CD1c-positive myeloid dendritic cell (primary cell): ENCODE measurements at regions not wholly inside any gene's neighbourhood (a gene's known extent, or its start where the extent isn't known, plus 50 kb on each side); places are given as distances from the start of the nearest gene placed in this dataset.

Experiments
- DNase-seq: peaks from one replicate; pipeline ENCODE4 v3.0.0-alpha.2; 2016; ENCODE audit errors: extremely low spot score

DNA sequence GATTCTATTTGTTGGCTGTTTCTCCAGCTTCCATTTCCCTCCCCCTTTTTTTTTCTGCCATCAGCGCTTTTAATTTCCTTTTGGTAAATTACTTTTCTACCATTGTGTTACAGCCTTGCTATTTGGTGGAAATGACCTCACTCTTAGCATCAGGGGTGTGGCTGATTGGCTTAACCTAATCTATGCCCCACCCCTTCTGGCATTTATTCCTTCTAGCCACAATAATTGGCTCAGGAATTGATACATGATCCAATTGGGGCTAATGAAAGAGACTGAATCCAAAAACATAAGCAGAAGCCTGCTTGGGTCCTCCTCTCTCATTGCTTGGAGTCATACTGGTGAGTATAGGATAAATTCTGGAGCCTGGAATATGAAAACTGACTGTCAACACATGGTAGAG, 402.4 kb upstream of the LRRC4C start:
- no peak for DNase-seq

DNA sequence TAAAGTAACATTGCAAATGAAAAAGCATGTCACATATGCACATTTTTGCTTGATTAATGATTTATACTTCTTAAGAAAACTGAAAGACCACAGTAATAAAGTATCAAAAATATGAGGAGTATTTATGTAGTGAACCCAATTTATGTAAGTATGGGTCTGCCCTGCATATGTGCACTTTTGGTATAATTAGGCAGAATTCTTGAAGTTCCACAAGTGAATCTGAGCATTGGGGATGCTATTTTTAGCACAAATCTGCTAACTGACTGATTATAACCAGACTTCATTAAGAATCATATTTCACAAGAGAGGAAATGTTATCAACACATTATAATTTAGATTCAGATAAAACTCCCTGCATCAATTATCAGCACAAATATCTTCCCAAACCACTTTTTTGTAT, 407.1 kb upstream of the LRRC4C start:
- DNase-seq = no peak

DNA sequence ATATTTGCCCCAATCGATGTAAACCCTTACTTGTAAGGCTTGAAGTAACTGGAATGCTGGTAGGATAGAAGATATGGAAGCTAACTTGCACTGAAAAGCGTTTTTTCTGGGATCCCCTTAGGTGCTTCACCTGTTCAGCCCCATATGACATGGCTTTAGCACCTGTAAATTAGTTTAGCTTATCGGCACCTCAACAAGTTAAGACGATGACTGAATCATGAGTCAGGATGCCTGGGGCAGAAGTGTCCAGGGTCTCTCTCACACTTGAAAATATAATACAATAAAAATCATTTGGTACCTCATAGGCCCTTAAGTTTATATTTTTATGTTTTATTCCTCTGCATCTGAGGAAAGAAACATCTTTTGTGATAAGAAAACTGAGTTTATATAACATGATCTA, 409.2 kb upstream of the LRRC4C start:
- DNase-seq = no peak

DNA sequence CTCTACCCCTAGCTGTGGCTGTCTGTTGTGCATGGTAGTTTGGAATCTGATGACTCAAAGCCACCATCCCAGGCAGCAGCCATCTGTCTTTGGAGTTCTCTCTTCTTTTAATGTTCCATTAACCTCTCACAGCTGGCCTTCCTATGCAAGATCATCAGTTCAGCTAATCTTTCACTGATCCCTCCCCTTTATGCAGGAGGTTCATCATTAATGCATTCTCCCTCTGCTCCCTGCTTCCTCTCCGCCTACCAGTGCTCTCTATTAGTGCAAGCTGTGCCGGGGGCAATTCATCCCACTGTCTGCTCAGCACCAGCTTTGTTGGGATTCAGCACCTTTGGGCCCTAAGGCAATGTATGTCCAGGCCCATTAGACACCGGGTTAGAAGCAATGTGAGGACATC, 413.0 kb upstream of the LRRC4C start:
- DNase-seq = no peak

DNA sequence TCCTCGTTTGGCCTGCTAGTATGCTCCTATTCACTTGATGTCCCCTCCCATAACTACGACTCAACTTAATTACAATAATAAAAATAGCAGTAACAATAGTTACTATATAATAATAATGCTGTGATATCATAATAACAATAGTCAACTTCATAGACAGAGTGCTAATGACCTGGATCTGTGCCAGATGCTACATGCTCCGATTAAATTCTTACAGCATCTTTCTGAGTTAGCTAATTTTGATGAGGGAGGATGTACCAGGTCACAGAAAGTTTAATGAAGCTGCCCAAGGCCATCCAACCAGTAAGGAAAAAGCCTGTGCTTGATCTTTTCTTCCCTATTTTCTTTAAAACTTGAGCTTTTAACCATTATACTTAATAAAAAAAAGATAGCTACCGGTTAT, 413.4 kb upstream of the LRRC4C start:
- no peak for DNase-seq

DNA sequence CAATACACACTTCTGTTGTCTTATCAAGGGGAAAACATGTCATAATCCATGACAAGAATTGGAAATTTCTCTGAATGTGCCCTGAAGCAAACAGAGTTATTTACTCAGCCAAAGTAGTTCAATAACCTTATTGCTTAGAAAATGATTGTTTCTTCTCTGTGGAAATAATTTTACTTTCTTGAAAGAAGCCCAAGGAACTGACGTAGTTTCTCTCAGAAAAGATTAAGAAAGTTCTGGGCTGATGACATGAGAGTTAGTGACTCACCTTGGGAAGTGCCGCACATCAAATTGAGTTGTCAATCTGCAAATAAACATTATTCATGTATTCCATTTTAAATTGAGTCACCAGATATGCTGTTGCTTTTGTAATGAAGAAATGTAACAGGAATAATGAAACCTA, 418.6 kb upstream of the LRRC4C start:
- DNase-seq = no peak

DNA sequence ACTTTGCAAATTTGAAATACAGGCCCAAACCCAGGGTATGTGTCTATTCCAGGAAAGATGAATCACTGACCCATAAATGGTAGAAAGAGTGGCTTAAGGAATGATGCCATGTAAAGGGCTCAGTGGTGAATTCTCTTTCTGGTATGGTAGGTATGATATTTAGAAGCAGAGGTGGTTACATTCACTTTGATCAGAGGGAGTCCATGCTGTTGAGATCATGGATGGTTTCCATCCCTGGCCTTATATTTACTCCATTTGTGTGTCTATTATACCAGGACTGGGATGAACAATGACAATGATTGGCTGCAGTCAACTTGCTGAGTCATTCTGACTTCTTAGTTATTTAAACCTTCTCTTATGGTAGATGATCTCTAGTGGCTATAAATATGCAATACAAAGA, 419.8 kb upstream of the LRRC4C start:
- DNase-seq = no peak

DNA sequence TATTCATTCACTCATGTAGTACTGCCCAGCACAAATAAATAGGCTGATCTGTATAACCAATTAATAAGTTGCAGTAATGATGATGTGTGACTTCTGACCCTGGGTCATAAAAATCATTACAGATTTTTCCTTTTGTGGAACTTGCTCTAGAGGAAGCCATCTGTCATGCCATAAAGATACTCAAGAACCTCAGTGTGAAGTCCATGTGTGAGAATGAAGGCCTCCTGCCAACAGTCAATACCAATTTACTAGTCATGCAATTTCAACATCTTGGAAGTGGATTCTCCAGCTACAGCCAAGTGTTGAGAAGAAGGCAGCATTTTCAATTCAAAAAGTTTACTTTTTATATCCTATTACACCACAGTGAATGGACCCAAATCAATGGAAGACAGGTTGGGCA, 435.6 kb upstream of the LRRC4C start:
- no peak for DNase-seq

DNA sequence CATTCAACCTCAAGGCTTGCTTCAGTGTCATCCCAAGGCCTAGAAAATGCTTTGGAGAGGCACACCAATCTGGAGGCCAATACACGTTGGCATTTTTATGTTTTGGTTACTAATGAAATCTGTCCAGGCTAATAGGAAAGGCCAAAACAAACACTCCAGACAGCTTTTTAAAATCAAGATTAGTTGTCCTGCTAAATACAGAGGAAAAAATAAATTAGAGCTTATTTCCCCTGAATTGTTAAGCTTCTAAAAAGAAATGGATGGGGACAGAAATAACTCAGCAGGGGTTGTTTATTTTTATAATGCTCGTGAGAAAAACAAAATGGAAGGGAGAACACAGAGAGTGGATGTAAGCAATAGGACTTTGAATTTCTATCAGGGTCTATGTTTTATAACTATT, 438.5 kb upstream of the LRRC4C start:
- no peak for DNase-seq

DNA sequence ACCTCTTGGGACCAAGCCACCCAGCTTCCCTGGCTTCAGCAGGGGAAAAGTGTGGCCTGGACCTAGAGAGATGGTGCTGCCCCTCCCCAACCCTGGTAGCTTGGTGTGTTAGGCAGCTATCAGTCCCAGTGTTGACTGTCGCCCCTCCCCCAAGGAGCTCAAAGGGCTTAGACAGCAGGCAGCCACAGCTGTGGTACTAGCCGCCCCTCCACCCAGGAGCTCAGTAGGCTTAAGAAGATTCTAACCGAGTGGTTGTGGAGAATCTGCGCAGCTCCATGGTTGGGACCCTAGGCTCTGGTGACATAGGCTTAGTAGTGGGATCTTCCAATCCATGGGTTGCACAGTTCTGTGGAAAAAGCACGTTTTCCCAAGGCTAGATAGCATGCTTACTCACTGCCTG, 458.4 kb upstream of the LRRC4C start:
- no peak for DNase-seq

DNA sequence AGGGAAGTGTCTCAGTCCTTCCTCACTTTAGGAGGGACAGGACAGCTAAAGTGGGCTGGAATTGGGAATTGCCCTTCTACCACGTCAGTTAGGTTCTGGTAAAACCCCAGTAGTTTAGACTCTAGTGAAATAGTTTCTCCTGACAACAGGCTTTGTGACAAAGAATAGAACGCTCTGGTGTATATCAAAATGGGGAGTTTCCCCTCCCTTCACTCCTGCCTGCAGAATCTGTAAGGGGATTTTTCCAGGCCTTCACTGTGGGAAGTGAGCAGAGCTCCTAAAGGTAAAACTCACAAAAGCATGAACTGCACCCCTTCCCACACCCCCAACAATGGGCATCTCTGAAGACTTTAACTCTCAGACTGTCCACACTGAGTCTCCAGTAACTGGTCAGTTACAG, 460.9 kb upstream of the LRRC4C start:
- no peak for DNase-seq

DNA sequence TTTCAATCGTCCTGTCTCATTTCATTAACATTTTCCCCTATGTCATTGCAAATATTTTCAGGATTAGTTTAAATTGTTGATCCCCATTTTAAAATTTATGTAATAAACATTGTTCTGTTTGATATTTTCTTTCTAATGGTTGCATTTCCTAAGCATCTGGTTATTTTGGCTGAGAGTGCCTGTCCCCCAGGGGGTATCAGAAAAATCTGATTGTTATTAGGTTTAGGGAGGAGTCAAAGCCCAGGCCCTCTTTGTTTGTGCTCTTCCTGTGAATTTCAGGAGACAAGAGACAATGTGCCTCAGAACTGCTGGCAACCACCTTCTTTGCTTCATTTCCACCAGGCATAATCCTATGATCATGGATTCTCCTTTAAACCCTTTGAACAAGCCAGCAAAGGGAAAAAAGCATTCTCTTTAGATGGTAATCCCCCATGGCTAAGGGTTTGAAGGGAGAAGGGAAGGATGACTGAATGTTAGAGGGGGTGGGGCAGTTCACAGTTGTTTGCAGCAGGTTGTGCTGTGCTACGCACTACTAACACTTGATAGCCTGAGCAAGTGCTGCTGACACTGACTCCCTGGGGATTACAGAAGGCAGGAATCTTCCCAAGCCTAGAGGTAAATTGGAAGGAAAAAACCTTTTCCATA, 462.4 kb upstream of the LRRC4C start:
- DNase-seq = no peak

DNA sequence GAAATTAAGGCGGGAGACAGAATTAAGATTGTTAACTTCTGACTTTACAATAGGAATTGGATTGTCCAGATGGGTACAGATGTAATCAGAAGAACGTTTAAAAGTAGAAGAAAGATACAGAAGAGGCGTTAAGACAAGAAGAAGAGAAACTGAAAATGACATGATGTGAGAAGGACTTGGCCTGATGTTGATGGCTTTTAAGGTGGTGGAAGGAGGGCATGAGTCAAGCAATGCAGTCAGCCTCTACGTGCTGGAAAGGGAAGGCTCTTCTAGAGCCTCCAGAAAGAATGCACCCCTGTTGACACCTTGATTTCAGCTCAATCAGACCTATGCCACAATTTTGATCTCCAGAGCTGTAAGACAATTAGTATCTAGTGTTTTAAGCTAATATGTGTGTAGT, 466.9 kb upstream of the LRRC4C start:
- DNase-seq = no peak

DNA sequence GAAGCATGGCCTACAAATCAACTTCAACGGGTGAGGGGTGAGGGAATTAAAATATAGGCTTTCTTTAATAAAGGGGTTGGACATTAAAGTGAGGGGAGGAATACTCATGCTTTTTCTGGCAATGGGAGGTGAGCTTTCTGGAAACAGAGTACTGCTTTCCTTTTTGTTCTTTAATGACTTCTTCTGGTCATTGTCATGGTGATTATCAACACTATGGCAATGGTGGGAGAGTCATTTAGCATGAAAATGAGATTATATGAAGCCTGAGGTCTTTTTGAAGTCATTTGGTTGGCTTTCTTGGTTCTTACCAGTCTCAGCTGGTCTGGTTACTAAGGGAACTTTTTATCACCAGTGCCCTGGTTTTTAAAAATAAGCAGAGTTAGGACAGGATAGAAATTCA, 475.8 kb upstream of the LRRC4C start:
- DNase-seq = no peak

DNA sequence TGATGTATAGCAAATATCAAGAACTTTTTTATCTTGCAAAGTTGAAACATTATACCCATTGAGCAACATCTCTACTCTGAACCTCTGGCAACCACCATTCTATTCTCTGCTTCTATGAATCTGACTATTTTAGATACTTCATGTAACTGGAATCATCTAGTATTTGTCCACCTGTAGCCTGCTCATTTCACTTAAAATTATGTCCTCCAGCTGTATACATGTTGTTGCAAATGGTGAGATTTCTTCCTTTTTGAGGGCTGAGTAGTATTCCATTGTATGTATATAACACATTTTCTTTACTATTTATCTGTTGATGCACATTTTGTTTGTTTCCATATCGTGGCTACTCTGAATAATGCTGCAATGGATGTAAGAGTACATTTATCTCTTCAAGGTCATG, 476.3 kb upstream of the LRRC4C start:
- DNase-seq = no peak

DNA sequence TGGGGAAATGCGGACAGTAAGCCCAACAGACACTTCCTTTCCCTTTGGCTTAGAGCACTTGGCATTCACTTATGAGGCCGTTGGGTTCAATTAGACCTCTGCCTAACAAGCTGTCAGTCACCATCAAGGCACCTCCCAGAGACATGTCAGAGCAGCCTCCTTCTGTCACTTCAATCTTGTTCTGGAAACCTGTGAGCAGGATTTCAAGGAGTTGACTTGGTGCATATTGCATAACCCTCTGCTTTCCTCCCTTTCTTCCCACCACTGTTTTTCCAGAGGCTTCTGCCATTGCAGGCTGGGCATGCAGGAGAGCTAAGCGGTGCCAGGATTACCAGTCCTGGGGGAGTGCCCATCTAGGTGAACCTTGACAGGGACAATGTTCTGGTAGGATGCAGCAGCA, 484.2 kb upstream of the LRRC4C start:
- no peak for DNase-seq

DNA sequence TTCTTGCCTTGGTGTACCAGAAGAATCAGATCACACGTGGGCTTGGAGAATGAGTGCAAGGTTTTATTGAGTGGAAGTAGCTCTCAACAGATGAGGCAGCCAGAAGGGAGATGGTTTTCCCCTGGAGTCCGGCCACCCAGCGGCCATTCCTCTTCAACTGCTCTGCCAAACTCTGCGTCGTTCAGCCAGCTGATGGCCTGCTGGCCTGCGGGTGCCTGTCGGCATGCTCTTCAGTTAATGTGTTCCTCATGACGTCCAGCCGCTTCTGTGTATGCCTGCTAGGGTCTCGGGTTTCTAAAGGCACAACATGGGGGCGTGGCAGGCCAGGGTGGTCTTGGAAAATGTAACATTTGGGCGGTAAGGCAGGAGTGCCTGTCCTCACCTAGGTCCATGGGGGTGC, 487.9 kb upstream of the LRRC4C start:
- no peak for DNase-seq

DNA sequence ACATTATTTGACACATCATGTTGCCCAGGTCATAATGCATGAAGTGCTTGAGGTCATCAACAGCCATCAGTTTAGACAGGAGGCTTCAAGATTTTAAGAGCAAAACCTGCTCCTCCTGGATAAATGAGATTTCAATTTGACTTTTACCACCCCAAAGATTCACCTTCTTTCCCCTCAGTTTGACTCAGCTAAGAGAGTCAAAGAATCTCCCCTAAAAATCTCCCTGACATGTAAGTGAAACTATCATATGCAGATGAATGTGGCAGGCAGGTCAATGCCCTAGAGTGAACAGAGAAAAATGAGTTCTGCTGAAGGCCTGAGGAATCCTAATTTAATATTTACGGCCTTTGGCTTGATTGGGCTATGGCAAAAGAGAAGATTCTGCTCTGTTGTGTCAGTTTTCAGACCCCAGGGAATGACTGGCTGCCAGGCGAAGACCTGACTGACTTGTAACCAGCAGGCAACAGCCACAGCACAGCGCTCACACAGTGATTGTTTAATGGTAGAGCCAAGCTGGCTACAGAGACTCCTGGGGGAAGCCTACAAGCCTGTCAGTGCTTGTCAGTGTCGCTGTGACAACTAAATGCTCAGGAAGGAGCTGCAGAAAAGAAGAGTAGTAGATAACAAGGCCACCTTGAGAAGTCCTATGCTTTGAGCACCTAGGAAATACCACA, 491.2 kb upstream of the LRRC4C start:
- DNase-seq = no peak

DNA sequence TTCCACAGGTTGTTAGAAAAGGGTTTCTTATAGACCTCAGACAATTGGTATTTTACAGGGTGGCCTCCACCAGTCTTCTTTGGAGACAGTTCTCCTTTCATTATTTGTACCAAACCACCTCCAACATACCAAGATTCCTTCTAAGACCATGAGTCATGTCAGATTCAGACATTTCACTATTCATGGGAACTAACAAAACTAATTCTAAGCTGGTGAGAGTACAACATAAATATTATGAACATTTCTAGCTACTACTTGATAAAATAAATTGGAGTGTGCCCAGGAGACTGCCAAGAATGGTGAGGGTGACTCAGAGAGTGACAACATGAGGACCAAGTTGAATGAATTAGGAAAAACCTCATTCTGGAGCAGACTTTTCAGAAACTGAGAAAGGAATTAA, 494.6 kb upstream of the LRRC4C start:
- DNase-seq = no peak

DNA sequence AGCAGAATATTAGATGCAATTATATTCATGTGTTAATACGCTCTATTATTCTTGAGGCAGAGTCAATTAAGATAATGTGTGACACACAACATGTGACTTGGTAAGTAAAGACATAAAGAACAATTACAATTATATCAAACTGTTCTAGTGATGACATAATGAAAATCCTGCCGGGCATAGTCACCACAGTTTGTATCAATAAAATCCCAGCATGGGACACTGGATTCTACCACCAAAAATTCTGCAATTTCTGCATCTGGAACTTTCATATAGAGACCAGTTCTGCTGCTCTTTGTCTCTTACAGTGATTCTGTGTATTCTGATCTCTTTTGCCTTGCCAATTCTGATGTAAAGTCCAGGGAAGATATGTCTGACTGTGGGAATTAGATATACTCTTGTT, 495.6 kb upstream of the LRRC4C start:
- DNase-seq = no peak

DNA sequence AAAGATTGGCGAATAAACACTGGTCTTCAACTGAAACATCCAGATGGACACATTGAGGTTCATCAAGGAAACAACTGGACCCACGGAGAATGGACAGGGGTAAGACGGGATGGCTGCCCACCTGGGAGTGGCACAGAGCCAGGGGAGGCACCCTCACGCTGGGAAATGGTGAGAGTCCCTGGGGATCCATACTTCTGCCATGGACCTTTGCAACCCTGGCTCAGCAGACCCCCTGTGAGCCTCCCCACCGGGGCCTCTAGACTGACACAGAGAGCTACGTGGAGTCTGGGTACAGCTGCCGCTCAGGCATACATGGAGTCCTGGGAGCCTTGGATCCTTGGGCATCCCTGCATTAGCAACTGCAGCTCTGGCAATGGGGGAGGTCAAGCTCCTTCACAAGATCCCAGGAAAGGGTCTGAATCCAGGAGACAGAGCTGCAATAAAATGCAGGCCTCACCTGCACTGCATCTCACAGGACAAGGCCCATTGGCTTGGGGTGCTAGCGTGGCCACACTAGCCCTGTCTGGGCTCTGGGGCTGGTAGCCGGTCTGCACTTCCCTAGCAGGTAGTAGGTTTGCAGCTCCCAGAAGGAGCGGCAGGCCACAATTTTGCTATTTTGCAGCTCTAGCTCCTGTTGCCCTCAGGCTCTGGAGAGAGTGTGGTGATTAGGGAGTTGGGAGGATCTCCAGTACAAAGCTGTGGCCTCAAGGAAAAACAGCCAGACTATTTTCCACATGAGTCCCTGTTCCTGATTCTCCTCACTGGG, 496.4 kb upstream of the LRRC4C start:
- DNase-seq = no peak

DNA sequence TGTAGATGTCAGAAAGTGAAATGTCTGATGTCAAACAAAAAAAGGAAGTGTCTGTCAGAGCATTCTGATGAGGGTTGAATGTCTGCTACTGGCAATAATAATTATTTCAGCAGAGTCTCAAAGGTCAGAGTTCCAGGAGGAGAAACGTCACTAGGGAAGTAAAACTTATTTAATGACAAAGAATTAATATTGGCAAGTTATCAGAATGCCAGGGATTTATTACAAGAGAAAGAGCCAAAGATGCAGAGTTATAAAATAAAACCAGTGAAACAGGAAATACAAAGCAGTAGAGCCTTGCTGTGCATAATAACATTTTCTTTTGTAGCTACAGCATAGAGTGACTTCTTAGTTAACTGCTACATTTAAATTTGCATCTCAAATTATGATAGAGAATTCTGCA, 504.0 kb upstream of the LRRC4C start:
- DNase-seq = no peak

DNA sequence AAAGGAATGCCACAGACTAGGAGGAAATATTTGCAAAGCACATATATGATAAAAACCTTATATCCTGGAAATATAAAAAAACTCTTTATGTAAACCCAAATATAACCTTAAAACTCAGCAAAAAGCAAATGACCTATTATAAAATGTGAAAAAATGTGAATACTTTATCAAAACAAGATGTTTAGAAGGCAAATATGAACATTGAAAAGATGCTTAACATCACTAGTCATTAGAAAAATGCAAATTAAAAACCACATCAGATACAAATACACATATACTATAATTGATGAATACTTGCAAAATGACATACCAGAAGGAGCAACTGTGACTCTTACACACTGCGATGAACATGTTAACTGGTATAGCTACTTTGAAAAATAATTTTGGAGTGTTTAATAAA, 511.2 kb upstream of the LRRC4C start:
- no peak for DNase-seq
